Mesothelial cell of epicardium (in vitro differentiated cells): ENCODE measurements at regions not wholly inside any gene's neighbourhood (a gene's known extent, or its start where the extent isn't known, plus 50 kb on each side); places are given as distances from the start of the nearest gene placed in this dataset.
A peak's percentile ranks its signal among the peaks of the same experiment; 100 is the strongest.

ENCODE experiments used
- DNase-seq, 2 experiments: peaks; one replicate each; pipeline ENCODE4 v3.0.0; 2021; ENCODE audit warnings: low spot score in 2 of 2; ENCODE audit not compliant: unreplicated experiment in 2 of 2
- H3K27ac Mint-ChIP-seq: 2 replicates; pipeline ENCODE4 v1.8.0; 2021; ENCODE audit warnings: mixed read lengths
- H3K27me3 Mint-ChIP-seq: 2 replicates; pipeline ENCODE4 v1.8.0; 2021; ENCODE audit warnings: low read depth, mixed read lengths
- H3K36me3 Mint-ChIP-seq: 2 replicates; pipeline ENCODE4 v1.8.0; 2021; ENCODE audit warnings: mixed read lengths
- H3K4me1 Mint-ChIP-seq: 2 replicates; pipeline ENCODE4 v1.8.0; 2021; ENCODE audit warnings: mixed read lengths
- H3K4me3 Mint-ChIP-seq: 2 replicates; pipeline ENCODE4 v1.8.0; 2021; ENCODE audit warnings: mild to moderate bottlenecking, moderate library complexity, mixed read lengths
- H3K9me3 Mint-ChIP-seq: 2 replicates; pipeline ENCODE4 v1.8.0; 2021; ENCODE audit warnings: mixed read lengths
- CTCF ChIP-seq: fragments of 200-600 bp; sonication (generic); IDR thresholded peaks from one replicate; pipeline ENCODE4 v1.5.0; 2021; ENCODE audit warnings: antibody characterized with exemption; ENCODE audit not compliant: unreplicated experiment

GRCh38 chr14:85191986-85192385, 338.0 kb upstream of the FLRT2 start:
- DNase-seq, result no peak
- no peak for TF ChIP-seq CTCF
- Mint-ChIP-seq H3K27ac (no peak overlapping the region), H3K4me1 (peaks cover 6% of the 10 kb centered on the region), H3K36me3 (no peaks in the 10 kb centered on the region), H3K9me3 (peaks cover 14% of the 10 kb centered on the region), H3K4me3 (no peak overlapping the region), H3K27me3 (no peaks in the 10 kb centered on the region)

GRCh38 chr14:85195872-85196477, 334.0 kb upstream of the FLRT2 start:
- TF ChIP-seq CTCF, result peak; percentile 31
- H3K4me1 Mint-ChIP-seq, result peaks cover 13% of the 10 kb centered on the region
- DNase-seq, result no peak
- H3K9me3 Mint-ChIP-seq, result no peaks in the 10 kb centered on the region
- no peak overlapping the region for H3K4me3 Mint-ChIP-seq
- H3K36me3 Mint-ChIP-seq, result no peaks in the 10 kb centered on the region
- no peaks in the 10 kb centered on the region for H3K27me3 Mint-ChIP-seq
- H3K27ac Mint-ChIP-seq, result no peak overlapping the region

GRCh38 chr14:85198001-85198400, 331.9 kb upstream of the FLRT2 start:
- H3K27ac Mint-ChIP-seq, result peak overlapping the region; percentile 25
- no peaks in the 10 kb centered on the region for H3K9me3 Mint-ChIP-seq
- no peak for TF ChIP-seq CTCF
- H3K27me3 Mint-ChIP-seq, result no peaks in the 10 kb centered on the region
- no peaks in the 10 kb centered on the region for H3K36me3 Mint-ChIP-seq
- H3K4me3 Mint-ChIP-seq, result no peak overlapping the region
- peaks cover 17% of the 10 kb centered on the region for H3K4me1 Mint-ChIP-seq
- no peak for DNase-seq

- H3K27me3 Mint-ChIP-seq, result no peaks in the 10 kb centered on the region
- peaks cover 6% of the 10 kb centered on the region for H3K4me1 Mint-ChIP-seq
- H3K4me3 Mint-ChIP-seq, result no peak overlapping the region
- H3K27ac Mint-ChIP-seq, result no peak overlapping the region
- no peaks in the 10 kb centered on the region for H3K9me3 Mint-ChIP-seq
- TF ChIP-seq CTCF, result no peak
- H3K36me3 Mint-ChIP-seq, result no peaks in the 10 kb centered on the region
- no peak for DNase-seq
These were observed 324.1 kb upstream of the FLRT2 start for GRCh38 chr14:85205875-85206274.

- Mint-ChIP-seq H3K4me1 (no peaks in the 10 kb centered on the region), H3K9me3 (peaks cover 18% of the 10 kb centered on the region), H3K27ac (no peak overlapping the region), H3K4me3 (no peak overlapping the region), H3K36me3 (no peaks in the 10 kb centered on the region), H3K27me3 (no peaks in the 10 kb centered on the region)
- DNase-seq, result no peak
- no peak for TF ChIP-seq CTCF
These were observed 315.5 kb upstream of the FLRT2 start for GRCh38 chr14:85214471-85214870.

- H3K36me3 Mint-ChIP-seq, result no peaks in the 10 kb centered on the region
- peak overlapping the region; percentile 9 for H3K27ac Mint-ChIP-seq
- no peak overlapping the region for H3K4me3 Mint-ChIP-seq
These were observed 312.5 kb upstream of the FLRT2 start for GRCh38 chr14:85217412-85217811.

More at GRCh38 chr14:85217412-85217811, 312.5 kb upstream of the FLRT2 start:
- no peaks in the 10 kb centered on the region for H3K27me3 Mint-ChIP-seq
- H3K4me1 Mint-ChIP-seq, result no peaks in the 10 kb centered on the region
- TF ChIP-seq CTCF, result no peak
- peaks cover 19% of the 10 kb centered on the region for H3K9me3 Mint-ChIP-seq
- no peak for DNase-seq
